ENCODE measurements at regions not wholly inside any gene's neighbourhood (a gene's known extent, or its start where the extent isn't known, plus 50 kb on each side); places are given as distances from the start of the nearest gene placed in this dataset.
A peak's percentile ranks its signal among the peaks of the same experiment; 100 is the strongest.

GRCh38 chr5:92378966-92379611 lies 996.0 kb upstream of the ARRDC3 start:
- FAIRE-seq: no peak
- intact Hi-C loops (cut with DNase I): no loop called here
- peak in 1 of 5 donors; percentile 34 for DNase-seq

DNA sequence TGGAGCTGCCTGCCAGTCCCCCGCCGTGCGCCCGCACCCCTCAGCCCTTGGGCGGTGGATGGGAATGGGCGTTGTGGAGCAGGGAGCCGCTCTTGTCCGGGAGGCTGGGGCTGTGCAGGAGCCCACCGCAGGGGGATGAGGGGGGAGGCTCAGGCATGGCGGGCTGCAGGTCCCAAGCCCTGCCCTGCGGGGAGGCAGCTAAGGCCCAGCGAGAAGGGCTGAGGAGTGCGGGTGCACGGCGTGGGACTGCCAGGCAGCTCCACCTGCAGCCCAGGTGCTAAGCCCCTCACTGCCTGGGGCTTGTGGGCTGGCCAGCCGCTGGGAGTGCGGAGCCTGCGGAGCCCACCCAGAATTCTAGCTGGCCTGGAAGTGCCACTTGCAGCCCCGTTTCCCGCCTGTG lies 991.7 kb upstream of the ARRDC3 start:
- no peaks in the 10 kb centered on the region for H3K4me1 ChIP-seq (ENCODE audit: control insufficient read depth in 2 of 3, insufficient read depth in 2 of 3, low read depth in 1 of 3, low read length in 3 of 3)
- FAIRE-seq (no peak), DNase-seq (peak in 1 of 5 donors; percentile 52)
- H3K9me3 ChIP-seq (ENCODE audit: control insufficient read depth in 2 of 3, insufficient read depth in 1 of 3, low read length in 3 of 3): no peaks in the 10 kb centered on the region
- no peaks in the 10 kb centered on the region for H3K36me3 ChIP-seq (ENCODE audit: control insufficient read depth in 2 of 3, insufficient read depth in 3 of 3, low read length in 3 of 3)
- H3K27me3 ChIP-seq (ENCODE audit: control insufficient read depth, insufficient read depth, low read length): no peaks in the 10 kb centered on the region
- no peak overlapping the region for H3K9ac ChIP-seq (ENCODE audit: low read length in 3 of 3)
- intact Hi-C loops (cut with DNase I): no loop called here
- no peak overlapping the region for H3K4me3 ChIP-seq (ENCODE audit: low read length in 3 of 3)
- H3K27ac ChIP-seq (ENCODE audit: low read depth in 2 of 2, low read length in 2 of 2): no peak overlapping the region
- TF ChIP-seq CTCF (IDR thresholded peaks at IDR 0.05; ENCODE audit: borderline replicate concordance, extremely low read depth, insufficient read depth): no peak

More at GRCh38 chr5:92378966-92379611, 996.0 kb upstream of the ARRDC3 start:
- TF ChIP-seq CTCF (IDR thresholded peaks at IDR 0.05; ENCODE audit: borderline replicate concordance, extremely low read depth, insufficient read depth): no peak
- Histone ChIP-seq H3K9me3 (ENCODE audit: control insufficient read depth in 2 of 3, insufficient read depth in 1 of 3, low read length in 3 of 3) (no peaks in the 10 kb centered on the region), H3K9ac (ENCODE audit: low read length in 3 of 3) (no peak overlapping the region), H3K4me1 (ENCODE audit: control insufficient read depth in 2 of 3, insufficient read depth in 2 of 3, low read depth in 1 of 3, low read length in 3 of 3) (no peaks in the 10 kb centered on the region), H3K27me3 (ENCODE audit: control insufficient read depth, insufficient read depth, low read length) (no peaks in the 10 kb centered on the region), H3K4me3 (ENCODE audit: low read length in 3 of 3) (no peak overlapping the region), H3K36me3 (ENCODE audit: control insufficient read depth in 2 of 3, insufficient read depth in 3 of 3, low read length in 3 of 3) (no peaks in the 10 kb centered on the region), H3K27ac (ENCODE audit: low read depth in 2 of 2, low read length in 2 of 2) (no peak overlapping the region)

DNA sequence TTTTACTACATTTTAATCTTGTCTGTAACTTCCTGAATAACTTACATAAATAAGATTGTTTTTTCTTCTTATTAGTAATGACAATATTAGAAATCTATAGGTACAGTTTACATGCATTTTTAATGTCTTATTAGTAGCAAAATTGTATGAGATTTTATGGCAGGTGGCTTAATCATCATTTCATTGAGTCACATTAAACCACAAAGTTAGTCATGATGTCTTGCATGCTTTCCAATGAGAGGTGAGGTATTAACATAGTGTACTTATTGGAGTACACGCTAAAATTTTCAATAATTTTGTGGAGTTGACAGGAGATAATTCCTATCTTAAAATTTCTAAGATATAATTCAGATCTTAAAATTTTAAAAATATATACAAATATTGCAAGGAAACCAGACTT lies 989.6 kb upstream of the ARRDC3 start:
- DNase-seq (no peak), FAIRE-seq (no peak)
- no peak for TF ChIP-seq CTCF (IDR thresholded peaks at IDR 0.05; ENCODE audit: borderline replicate concordance, extremely low read depth, insufficient read depth)
- intact Hi-C loops (cut with DNase I): no loop called here
- Histone ChIP-seq H3K9me3 (ENCODE audit: control insufficient read depth in 2 of 3, insufficient read depth in 1 of 3, low read length in 3 of 3) (no peaks in the 10 kb centered on the region), H3K4me3 (ENCODE audit: low read length in 3 of 3) (no peak overlapping the region), H3K27ac (ENCODE audit: low read depth in 2 of 2, low read length in 2 of 2) (no peak overlapping the region), H3K4me1 (ENCODE audit: control insufficient read depth in 2 of 3, insufficient read depth in 2 of 3, low read depth in 1 of 3, low read length in 3 of 3) (no peaks in the 10 kb centered on the region), H3K27me3 (ENCODE audit: control insufficient read depth, insufficient read depth, low read length) (no peaks in the 10 kb centered on the region), H3K9ac (ENCODE audit: low read length in 3 of 3) (no peak overlapping the region), H3K36me3 (ENCODE audit: control insufficient read depth in 2 of 3, insufficient read depth in 3 of 3, low read length in 3 of 3) (no peaks in the 10 kb centered on the region)

DNA sequence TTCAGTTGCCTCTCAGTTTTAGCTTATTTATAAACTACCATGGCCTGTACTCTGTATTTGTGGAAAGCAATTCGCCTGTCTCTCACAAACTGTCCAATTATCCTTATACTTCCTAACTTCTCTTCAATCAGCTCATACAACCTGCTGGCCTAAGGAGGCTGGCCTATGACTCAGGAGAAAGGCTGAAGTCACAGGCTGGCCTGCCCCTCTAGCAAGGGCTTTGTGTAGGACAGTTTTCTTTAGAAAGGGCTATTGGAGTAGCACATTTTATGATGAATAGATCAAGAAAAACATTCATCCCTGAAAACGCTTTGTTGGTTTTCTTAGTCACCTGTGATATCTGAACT lies 988.7 kb upstream of the ARRDC3 start:
- Histone ChIP-seq H3K9me3 (ENCODE audit: control insufficient read depth in 2 of 3, insufficient read depth in 1 of 3, low read length in 3 of 3) (no peaks in the 10 kb centered on the region), H3K4me3 (ENCODE audit: low read length in 3 of 3) (no peak overlapping the region), H3K4me1 (ENCODE audit: control insufficient read depth in 2 of 3, insufficient read depth in 2 of 3, low read depth in 1 of 3, low read length in 3 of 3) (no peaks in the 10 kb centered on the region), H3K9ac (ENCODE audit: low read length in 3 of 3) (no peak overlapping the region), H3K27ac (ENCODE audit: low read depth in 2 of 2, low read length in 2 of 2) (no peak overlapping the region), H3K27me3 (ENCODE audit: control insufficient read depth, insufficient read depth, low read length) (no peaks in the 10 kb centered on the region), H3K36me3 (ENCODE audit: control insufficient read depth in 2 of 3, insufficient read depth in 3 of 3, low read length in 3 of 3) (no peaks in the 10 kb centered on the region)
- no peak for DNase-seq
- no peak for FAIRE-seq
- TF ChIP-seq CTCF (IDR thresholded peaks at IDR 0.05; ENCODE audit: borderline replicate concordance, extremely low read depth, insufficient read depth): no peak
- intact Hi-C loops (cut with DNase I): no loop called here
